ENCODE measurements at regions not wholly inside any gene's neighbourhood (a gene's known extent, or its start where the extent isn't known, plus 50 kb on each side); places are given as distances from the start of the nearest gene placed in this dataset.

GRCh38 chr10:69685426-69685801 is 55.4 kb downstream of the FAM241B start:
- no peak overlapping the region for H3K4me3 Mint-ChIP-seq
- Histone ChIP-seq H3K9ac (ENCODE audit: extremely low read depth, insufficient read length, low read length) (no peak overlapping the region), H3K4me2 (ENCODE audit: insufficient read depth, insufficient read length, low read length) (no peak overlapping the region)

More at GRCh38 chr10:69685426-69685801, 55.4 kb downstream of the FAM241B start:
- Histone ChIP-seq H3K56ac (ENCODE audit: insufficient read length, low read depth, low read length) (no peak overlapping the region), H2BK5ac (ENCODE audit: insufficient read length, low read length) (no peak overlapping the region), H3T11ph (ENCODE audit: low read length) (no peak overlapping the region), H3K79me1 (ENCODE audit: insufficient read depth, low read depth, low read length, poor library complexity, severe bottlenecking) (no peaks in the 10 kb centered on the region), H2BK20ac (ENCODE audit: low read depth, low read length, poor library complexity, severe bottlenecking) (no peak overlapping the region), H3K79me2 (ENCODE audit: insufficient read depth, low read length) (no peaks in the 10 kb centered on the region), H3K9me3 (ENCODE audit: control insufficient read depth, low read depth, low read length) (no peaks in the 10 kb centered on the region), H3K23me2 (ENCODE audit: insufficient read length, low read depth, low read length, poor library complexity, severe bottlenecking) (no peaks in the 10 kb centered on the region), H3K18ac (ENCODE audit: insufficient read length, low read depth, low read length) (no peak overlapping the region), H2AFZ (ENCODE audit: low read length) (no peak overlapping the region), H3K27ac (ENCODE audit: insufficient read length, low read depth, low read length) (no peak overlapping the region), H3K23ac (ENCODE audit: insufficient read length, low read depth, low read length) (no peak overlapping the region), H4K20me1 (ENCODE audit: control insufficient read depth, insufficient read depth, insufficient read length) (no peaks in the 10 kb centered on the region), H4K5ac (ENCODE audit: insufficient read length, low read depth, low read length) (no peak overlapping the region), H2BK15ac (ENCODE audit: low read depth, low read length) (no peak overlapping the region), H4K91ac (ENCODE audit: insufficient read length, low read depth, low read length) (no peak overlapping the region), H3K27me3 (ENCODE audit: insufficient read depth, low read length) (no peaks in the 10 kb centered on the region), H3K14ac (ENCODE audit: insufficient read depth, low read length) (no peak overlapping the region), H2AK5ac (ENCODE audit: insufficient read length, low read length) (no peak overlapping the region), H2BK12ac (ENCODE audit: insufficient read length, low read depth, low read length) (no peak overlapping the region), H3K4ac (ENCODE audit: low read depth, low read length) (no peak overlapping the region), H3K4me1 (ENCODE audit: insufficient read depth, low read length) (peaks cover 3% of the 10 kb centered on the region; the same call in 1 of the 2 replicates), H4K8ac (replicated peaks; ENCODE audit: insufficient read length, low read depth, low read length) (no peak overlapping the region), H2BK120ac (ENCODE audit: low read depth, low read length, poor library complexity, severe bottlenecking) (no peak overlapping the region)
- peaks cover 13% of the 10 kb centered on the region for H3K27me3 Mint-ChIP-seq (ENCODE audit: low read depth)
- no peak for DNase-seq
- no peaks in the 10 kb centered on the region; a peak in 1 of 5 replicates for H3K9me3 Mint-ChIP-seq
- H3K4me1 Mint-ChIP-seq = peaks cover 28 to 35% of the 10 kb centered on the region in 2 experiments
- TF ChIP-seq CTCF (conservative IDR thresholded peaks at IDR 0.05) = no peak
- no peaks in the 10 kb centered on the region for H3K36me3 Mint-ChIP-seq (ENCODE audit: insufficient read depth in 1 of 3, low read depth in 3 of 3)
- H3K27ac Mint-ChIP-seq = no peak overlapping the region
- no CpG with 5 or more reads among the region's 5 CpGs for WGBS (ENCODE audit: extremely low coverage, insufficient read length, low lambda C conversion rate)

All from H9 (cell line).